HG02678 (cell line): ENCODE measurements at regions not wholly inside any gene's neighbourhood (a gene's known extent, or its start where the extent isn't known, plus 50 kb on each side); places are given as distances from the start of the nearest gene placed in this dataset.

ENCODE experiments used
- ATAC-seq: cut with Tn5 transposase; IDR thresholded peaks from one replicate; pipeline ENCODE4 v1.9.1; 2021; ENCODE audit warnings: mild to moderate bottlenecking, moderate library complexity; ENCODE audit not compliant: unreplicated experiment

DNA sequence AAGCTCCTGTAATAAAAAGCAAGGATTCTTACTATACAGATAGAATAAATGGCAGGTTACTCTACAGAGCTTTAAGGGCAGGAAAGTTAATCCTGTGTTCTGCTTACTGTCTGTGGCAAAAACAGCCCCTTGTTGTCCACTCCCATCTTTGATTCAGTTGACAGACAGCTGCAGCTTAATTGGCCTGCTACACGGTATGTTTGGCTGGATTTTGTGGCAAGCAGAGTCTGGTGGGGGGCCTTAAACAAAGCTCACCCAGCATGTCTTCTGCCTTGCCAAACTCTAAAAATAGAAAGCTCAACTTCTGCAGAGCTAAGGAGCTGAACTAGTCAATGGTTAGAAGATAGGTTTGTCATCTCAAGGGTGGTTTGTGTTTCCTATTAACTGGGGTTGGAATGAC lies 407.2 kb downstream of the HLX start:
- no peak for ATAC-seq

DNA sequence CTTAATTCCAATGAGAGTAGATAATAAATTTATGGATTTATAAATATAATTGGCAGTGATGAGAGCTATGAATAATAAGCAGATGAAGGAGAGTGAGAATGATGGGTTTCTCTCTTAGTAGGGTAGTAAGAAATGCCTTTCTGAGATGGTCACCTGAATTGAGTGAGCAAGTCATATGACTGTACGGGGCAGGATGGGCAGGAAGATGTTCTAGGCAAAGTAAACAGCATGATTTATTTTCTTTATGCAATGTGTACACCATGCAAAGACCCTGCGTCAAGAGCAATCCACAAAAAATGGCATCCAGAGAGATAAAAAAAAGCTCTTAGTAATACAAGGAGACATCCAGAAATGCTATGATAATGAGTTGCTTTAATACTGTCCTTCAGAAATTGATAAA lies 409.9 kb downstream of the HLX start:
- ATAC-seq = no peak

DNA sequence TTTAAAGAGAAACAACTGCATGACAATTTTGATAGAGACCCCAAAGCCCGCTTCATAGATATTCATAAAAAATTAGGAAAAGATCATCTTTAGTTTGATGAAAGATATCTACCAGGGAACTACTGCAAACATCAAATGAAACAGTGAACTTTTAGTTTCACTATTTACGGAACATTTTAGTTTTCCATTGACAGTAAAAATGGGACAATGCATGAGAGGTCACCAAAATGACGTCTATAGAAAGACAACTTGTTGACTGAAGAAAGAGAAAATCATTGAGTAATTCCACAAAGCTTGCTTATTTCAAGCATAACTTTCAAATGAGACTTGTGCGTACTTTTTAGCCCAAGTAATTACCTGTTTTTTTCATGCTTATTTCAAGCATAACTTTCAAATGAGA lies 411.4 kb downstream of the HLX start:
- ATAC-seq = no peak

DNA sequence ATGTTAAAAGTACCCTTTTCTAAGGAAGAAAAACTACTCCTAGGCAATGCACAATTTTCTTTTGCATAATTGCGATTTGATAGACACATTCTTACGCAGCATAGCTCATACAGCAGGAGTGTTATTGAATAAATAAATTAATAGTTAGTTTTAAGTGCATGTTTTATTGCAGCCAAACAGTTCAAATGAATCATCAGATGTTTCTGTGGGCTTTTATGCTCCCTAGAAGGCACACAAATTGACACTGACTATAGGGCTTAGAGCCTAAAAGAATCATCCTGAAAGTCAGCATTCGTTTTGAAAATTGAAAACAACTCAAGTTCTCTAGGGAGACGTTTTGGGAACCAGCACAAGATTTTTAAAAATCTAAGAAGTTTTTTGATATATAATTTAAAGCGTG lies 411.9 kb downstream of the HLX start:
- ATAC-seq = no peak

DNA sequence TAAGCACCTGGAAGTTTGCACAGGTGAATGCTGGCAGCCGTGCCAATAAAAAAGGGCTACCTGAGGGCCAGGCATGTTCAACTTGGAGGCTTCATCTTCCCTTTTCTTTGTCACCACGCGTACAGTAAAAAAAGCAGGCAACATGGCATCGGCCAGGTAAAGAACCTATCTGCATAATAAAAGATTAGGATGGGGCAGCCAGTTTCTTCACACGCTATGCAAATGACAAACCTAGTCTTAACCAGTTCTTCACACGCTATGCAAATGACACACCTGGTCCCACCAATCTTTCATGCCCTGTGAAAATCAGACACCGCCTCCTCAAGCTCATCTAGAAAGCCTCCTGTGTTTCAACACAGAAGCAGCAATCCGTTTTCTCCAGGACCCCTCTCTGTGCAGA lies 413.4 kb downstream of the HLX start:
- ATAC-seq = no peak

DNA sequence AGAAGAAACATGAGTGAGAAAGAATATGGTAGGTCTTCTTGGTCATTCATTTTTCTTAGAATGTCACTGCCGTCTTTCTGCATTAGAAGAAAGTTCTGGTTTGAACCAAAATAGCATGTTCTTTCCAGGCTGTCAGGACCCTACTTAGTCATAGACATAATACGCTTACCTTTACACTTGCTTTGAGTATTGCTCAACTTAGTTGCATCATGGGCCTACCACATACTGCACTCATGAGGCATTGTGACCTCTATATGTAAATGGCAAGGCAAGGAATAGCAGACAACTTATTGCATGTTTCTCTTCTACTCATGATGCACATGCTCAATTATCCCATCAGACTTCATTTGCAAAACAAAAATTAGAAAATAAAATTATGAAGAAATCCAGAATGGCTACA lies 415.0 kb downstream of the HLX start:
- no peak for ATAC-seq

DNA sequence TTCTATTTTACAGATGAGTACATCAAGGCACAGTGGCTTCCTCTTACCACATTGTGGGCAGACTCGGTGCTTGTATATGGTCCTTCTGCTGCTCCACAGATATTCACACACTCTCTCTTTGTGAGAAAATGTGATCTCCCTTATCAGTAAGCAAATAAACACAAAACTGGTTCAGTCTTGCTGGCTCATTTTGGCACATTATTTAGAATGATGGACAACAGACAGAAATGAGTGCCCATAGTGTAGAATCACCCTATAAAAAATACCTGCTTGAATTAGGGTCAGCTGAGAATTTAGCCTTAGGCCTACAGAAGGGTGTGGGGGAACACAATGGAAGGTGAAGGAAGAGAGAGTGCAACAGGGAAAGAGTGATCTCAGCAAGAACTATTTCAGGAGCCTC lies 423.1 kb downstream of the HLX start:
- ATAC-seq = no peak

DNA sequence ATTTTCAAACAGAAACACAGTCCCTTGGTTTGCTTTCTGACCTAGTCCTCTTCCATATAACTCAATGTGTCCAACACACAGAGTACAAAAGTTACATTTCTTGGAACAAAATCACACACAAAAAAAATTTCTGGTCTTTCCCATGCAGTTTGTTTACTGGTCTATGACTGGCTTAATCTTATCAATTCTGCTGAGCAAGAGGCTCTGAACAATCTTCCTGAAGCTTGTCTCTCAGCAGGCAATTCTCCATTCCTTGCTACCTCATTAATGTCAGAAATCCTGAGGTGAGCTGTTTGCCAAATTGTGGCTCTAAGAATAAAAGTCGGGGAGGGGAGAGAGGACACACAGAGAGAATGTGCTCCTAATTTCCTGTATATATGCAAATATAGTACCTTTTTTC lies 423.6 kb downstream of the HLX start:
- no peak for ATAC-seq

DNA sequence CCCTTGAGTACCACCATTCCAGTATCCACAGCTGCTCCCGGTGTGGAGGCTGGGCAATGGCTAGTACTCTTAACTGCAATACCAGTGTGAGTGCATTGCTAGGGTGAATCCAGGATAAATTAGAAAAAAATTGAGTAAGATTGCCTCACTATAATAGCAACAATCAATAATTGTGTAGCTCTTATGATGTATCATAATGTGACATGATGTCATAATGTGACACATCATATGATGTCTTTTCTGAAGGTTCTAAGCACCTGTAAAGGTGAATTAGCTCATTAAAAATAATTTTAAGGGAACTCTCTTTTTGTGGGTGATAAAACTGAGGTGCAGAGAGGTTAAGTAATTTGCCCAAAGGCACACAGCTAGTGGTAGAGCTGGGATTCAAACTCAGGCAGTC lies 424.4 kb downstream of the HLX start:
- no peak for ATAC-seq

DNA sequence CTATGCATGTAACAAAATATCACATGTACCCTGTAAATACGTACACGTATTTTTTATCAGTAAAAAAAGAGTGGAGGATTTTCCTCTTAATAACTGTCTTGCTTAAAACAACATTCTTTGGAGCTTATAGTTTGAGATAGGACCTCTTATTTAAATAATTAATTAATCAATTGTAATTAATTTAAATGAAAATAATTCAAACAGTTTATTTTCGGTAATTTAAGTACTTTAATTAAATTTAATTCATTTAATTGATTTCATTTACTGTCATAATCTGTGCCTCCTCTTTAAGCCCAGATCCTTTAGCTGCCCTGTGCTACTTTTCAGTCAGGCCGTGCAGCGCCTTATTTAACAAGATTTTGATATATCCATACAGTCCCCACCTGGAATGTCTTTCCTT lies 427.0 kb downstream of the HLX start:
- no peak for ATAC-seq

DNA sequence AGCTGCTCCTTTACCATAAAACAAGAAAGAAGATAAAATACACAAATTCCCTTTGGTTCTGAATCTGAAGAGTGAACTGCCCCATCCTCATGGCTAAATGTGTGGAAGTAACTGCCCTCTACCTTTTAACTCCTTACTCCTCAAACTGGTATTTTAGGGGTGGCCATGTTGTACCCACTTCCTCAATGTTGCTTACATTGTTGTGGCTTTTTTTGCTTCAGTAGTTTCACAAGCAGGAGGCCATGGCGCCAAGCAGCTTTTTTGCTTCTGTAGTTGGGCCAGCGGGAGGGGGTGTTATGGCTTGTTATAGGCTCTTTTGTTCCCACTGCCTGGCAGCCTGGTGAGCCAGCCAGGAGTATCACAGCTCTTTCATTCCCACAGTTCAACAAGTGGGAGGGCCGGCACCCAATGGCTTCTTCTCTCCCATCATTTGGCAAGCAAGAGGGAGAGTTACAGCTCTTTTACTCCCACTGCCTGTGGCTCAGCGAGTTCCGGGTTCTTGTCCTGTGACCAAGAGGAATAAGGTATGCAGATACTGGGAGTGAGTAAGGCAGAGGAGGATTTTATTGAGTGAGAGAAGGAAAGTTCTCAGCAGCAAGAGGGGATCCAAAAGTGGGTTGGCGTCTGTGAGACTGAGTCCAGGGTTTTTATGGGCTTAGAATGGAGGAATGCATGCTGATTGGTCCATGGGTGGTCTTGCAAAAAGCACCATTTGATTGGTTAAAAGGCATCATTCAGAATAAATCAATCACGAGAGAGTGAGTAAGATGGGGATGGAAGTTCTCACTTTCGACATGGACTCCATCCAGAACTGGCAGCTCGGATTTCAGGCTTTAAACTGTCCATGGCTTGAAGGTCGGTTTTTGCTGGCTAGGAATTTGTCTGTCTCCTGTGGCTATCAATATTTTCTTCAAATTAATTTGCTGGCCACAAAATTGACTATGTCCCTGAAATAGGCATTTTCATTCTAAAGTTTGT lies 429.6 kb downstream of the HLX start:
- ATAC-seq = no peak

DNA sequence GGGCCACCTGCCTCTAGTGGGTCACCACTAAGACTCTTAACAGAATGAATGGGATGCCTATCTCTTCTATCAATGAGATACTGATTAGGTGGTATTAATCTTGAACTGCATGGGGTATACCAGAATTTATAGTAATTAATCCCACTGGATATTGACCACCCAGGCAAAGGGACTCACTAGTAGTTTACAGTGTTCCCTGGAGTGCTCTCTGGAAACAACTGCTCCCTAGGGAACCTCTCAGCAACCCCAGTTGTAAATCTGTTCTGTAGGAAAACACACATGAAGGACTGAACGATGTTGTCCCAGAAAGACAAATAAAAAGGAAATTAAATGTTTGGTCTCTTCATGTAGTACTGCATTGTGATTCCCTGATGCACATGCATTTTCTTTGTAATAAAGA lies 430.5 kb downstream of the HLX start:
- ATAC-seq = no peak

DNA sequence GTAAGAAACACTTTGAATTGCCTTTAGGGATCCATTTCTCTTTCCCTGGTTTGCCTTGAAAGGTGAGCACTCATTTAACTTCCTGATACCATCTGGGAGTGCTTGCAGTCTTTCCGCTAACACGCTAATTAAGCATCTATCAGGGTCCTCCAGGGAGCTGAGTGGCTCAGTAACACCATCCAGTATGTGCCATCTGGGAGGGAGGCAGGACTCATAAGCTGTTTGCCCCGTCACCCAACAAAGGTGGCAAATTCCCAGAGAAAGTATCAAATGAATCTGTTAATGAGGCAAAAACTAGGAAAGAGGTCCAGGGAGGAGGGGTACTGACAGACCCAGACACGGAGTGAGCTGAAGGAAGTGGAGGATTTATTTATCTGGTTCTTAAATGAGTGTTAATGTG lies 430.9 kb downstream of the HLX start:
- ATAC-seq = no peak

DNA sequence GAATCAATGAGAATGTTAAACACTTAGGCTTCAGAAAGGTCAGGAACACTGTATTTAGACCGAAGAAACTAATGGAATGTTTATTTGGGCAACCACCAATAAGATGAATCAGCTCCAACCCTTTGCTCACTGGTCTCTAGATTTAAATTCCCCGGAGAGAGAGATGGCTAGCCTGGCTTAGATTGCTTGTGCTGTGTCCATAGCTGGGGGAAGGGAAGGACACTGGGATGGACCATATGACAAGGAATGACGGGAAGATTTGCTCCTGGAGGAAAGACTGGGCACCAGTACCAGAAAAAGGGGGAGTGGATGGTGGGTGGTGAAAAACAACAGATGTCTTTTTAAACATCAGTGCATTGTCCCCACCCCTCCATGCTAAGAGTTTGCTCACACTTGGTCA lies 426.6 kb downstream of the DUSP10 start:
- ATAC-seq = no peak

DNA sequence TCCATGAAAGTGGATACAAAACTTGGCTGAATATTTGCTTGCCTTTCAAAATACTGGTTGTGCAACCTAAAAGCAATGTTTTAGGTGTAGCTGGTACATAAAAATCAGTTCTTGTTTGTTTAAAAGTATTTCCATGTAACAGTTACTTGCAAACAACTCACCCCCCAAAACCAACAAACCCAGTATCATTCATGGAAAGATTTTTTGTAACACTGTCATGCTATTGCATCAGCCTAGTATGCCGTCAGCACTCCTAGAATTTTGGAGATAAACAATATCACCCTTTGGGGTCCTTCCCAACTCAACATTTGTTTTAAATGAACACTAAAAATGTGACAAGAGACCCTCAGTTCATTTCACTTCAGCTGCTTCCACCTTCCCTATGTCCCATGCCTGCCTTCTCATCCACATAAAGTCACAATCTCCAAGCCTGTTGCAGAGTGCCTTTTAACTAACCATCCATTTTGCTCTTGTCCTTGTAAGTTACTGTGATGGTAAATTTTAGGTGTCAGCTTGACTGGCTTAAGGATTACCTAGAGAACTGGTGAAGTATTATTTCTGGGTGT lies 425.3 kb downstream of the DUSP10 start:
- ATAC-seq = no peak

DNA sequence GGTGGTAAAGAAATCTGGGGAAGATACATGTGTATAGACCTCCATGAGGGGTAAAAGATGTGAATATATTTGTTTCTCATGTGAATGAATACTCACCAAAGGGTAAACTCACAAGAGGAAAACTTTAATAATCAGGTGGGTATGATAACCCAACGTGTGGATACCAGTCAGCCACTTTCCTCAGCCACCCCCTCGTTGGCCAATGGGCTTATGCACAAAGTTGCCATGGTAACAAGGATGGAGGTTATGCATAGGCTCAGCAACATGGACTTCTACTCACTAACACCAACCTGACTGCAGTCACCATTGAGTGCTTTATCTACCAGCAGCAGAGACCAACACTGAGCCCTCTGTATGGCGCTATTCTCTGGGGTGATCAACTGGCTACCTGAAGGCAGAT lies 424.4 kb downstream of the DUSP10 start:
- ATAC-seq = no peak

DNA sequence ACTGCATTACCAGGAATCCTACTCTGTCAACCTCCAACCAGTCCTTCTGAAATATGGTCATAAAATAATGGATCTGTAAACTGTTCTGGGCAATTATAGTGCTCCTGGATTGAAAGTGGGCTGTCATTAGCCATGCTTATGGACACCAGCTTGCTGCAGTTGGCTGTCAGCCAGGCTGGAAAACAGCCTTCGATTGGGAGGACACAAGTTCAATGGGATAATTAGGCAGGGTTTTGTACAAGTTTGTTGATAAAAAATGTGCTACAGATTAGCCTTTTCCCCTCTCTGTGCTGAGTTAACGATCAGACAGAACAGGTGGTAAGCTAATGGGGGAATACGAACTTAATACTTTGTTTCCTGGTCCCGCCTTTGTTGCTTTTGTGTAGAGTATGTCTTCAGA lies 413.9 kb downstream of the DUSP10 start:
- ATAC-seq = no peak

DNA sequence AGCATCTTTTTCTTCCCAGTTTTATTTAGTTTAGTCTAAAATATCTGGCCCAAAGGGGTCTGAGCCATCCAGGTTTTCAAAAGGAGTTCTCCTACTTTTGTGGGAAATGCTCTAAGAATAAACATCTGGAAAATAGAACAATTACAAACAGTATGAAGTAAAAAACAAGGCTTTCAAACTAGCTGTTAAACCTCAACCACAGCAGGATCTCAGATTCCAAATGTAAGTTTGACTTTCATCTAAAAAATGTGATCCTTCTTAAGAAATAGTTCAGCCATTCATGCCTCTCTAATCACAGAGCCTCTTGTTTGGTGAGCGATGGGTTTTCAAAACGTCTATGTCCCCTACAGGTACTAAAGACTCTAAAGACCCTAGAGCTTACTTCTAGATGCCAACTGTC lies 413.5 kb downstream of the DUSP10 start:
- ATAC-seq = no peak

DNA sequence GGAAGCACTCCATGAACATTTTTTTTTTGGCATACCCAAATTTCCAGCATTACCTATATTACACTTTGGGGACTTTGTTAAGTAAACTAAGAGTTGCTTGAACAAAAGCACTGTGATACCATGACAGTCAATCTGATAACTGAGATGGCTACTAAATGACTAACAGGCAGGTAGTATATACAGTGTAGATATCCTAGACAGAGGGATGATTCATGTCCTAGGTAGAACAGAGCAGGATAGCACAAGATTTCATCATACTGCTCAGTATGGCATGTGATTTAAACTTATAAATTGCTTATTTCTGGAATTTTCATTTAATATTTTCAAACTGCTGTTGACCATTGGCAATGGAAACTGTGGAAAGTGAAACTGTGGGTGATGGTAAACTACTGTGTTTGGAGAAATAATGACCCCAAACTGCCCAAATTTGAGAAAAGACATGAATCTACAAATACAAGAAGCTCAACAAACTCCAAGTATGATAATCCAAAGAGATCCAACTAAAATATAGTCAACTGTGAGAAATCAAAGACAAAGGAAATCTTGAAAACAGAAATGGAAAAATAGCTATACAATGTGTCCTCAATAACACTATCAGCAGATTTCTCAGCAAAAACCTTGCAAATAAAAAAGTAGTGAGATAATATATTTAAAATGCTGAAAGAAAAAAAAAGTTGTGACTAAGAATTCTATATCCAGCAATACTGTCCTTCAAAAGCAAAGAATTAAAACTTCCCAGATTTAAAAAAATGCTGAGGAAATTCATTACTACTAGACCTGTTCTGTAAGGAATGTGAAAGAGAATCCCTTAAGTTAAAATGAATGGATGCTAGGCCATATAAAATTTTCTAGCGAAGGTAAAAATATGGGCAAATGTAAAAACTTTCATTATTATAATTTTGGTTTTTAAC lies 410.4 kb downstream of the DUSP10 start:
- no peak for ATAC-seq

DNA sequence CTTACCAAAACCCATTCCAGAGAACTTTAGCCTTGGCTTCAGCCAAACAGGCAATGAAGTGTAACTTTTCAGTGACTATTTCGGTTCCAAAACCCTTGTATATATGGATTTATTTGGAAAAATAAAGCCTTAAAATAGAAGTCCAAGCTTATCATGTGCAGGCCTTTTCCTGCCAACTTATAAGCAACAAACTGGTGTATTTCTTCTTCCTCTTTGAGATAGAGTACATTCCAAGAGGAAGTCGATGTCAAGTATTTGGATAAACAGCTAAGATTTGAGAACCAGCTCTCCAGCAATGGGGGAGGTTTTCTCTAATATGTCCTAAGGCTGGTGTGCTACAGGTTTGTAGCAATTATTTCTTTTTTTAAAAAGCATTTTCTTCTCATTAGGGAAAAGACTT lies 407.8 kb downstream of the DUSP10 start:
- ATAC-seq = no peak
